Hepatocyte (in vitro differentiated cells): ENCODE measurements at regions not wholly inside any gene's neighbourhood (a gene's known extent, or its start where the extent isn't known, plus 50 kb on each side); places are given as distances from the start of the nearest gene placed in this dataset.

Source experiments
- EZH2 ChIP-seq: fragments of 200-600 bp; sonication (generic); IDR thresholded peaks from 2 replicates; pipeline ENCODE4 v1.6.1; 2016; ENCODE audit warnings: antibody characterized with exemption, mild to moderate bottlenecking, borderline replicate concordance
- TF ChIP-seq, protein P1 (sequence below): fragments of 200-600 bp; sonication (generic); IDR thresholded peaks from 2 replicates; pipeline ENCODE4 v1.5.1; 2016; ENCODE audit warnings: antibody characterized with exemption, mild to moderate bottlenecking; ENCODE audit not compliant: poor library complexity

DNA sequence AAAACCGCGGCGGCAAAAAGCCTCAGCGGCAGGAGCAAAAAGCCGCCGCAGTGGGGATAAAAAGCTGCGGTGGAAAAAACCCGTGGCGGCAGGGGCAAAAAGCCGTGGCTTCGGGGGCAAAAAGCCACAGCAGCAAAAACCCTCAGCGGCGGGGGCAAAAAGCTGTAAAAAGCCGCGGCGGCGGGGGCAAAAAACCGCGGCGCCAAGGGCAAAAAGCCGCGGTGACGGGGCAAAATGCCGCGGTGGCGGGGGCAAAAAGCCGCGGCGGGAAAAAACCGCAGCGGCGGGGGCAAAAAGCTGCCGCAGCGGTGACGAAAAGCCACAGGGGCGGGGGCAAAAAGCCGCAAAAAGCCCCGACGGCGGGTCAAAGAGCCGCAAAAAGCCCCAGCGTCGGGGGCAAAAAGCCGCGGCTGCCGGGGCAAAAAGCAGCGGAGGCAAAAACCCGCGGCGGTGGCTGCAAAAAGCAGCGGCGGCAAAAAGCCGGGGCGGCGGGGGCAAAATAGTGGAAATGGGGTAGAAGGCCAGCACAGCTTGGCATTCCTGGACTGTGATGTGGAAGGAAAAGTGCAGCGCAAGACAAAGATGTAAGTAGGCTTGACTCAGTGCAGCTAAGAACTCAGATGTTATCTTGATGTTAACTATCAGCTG is 151.8 kb downstream of the ANKRD30BL start:
- TF ChIP-seq, protein P1, sequence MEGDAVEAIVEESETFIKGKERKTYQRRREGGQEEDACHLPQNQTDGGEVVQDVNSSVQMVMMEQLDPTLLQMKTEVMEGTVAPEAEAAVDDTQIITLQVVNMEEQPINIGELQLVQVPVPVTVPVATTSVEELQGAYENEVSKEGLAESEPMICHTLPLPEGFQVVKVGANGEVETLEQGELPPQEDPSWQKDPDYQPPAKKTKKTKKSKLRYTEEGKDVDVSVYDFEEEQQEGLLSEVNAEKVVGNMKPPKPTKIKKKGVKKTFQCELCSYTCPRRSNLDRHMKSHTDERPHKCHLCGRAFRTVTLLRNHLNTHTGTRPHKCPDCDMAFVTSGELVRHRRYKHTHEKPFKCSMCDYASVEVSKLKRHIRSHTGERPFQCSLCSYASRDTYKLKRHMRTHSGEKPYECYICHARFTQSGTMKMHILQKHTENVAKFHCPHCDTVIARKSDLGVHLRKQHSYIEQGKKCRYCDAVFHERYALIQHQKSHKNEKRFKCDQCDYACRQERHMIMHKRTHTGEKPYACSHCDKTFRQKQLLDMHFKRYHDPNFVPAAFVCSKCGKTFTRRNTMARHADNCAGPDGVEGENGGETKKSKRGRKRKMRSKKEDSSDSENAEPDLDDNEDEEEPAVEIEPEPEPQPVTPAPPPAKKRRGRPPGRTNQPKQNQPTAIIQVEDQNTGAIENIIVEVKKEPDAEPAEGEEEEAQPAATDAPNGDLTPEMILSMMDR: no peak
- peak; percentile 100 for TF ChIP-seq EZH2
